GM19372 (cell line): ENCODE measurements at regions not wholly inside any gene's neighbourhood (a gene's known extent, or its start where the extent isn't known, plus 50 kb on each side); places are given as distances from the start of the nearest gene placed in this dataset.
"Not testable (repeated sequence)": the region's sequence is repeated elsewhere in the genome, so short reads cannot be mapped to it uniquely, and the experiment has no call there.

ENCODE experiments used
- ATAC-seq: cut with Tn5 transposase; IDR thresholded peaks from one replicate; pipeline ENCODE4 v1.9.1; 2021; ENCODE audit warnings: mild to moderate bottlenecking, low read depth, moderate library complexity; ENCODE audit not compliant: unreplicated experiment

- no peak for ATAC-seq
Observed at GRCh38 chr16:72609066-72609465, 437.1 kb upstream of the PMFBP1 start.

GRCh38 chr16:72604375-72604774, 432.4 kb upstream of the PMFBP1 start:
- ATAC-seq = no peak

GRCh38 chr16:72602499-72602898, 430.5 kb upstream of the PMFBP1 start:
- no peak for ATAC-seq

GRCh38 chr16:72598696-72599095, 426.7 kb upstream of the PMFBP1 start:
- no peak for ATAC-seq

GRCh38 chr16:72597938-72598337, 426.0 kb upstream of the PMFBP1 start:
- ATAC-seq = no peak

GRCh38 chr16:72596373-72596772, 424.4 kb upstream of the PMFBP1 start:
- no peak for ATAC-seq

- ATAC-seq = peak; percentile 70
Observed at GRCh38 chr16:72590151-72590937, 418.4 kb upstream of the PMFBP1 start.

- no peak for ATAC-seq
Observed at GRCh38 chr16:72588551-72588950, 416.6 kb upstream of the PMFBP1 start.

- ATAC-seq = not testable (repeated sequence)
Observed at GRCh38 chr16:72578061-72578460, 406.1 kb upstream of the PMFBP1 start.

- no peak for ATAC-seq
Observed at GRCh38 chr16:72576189-72576588, 404.2 kb upstream of the PMFBP1 start.

- ATAC-seq = no peak
Observed at GRCh38 chr16:72569677-72570076, 397.7 kb upstream of the PMFBP1 start.

- ATAC-seq = no peak
Observed at GRCh38 chr16:72568502-72568901, 396.5 kb upstream of the PMFBP1 start.

- no peak for ATAC-seq
Observed at GRCh38 chr16:72566174-72566573, 394.2 kb upstream of the PMFBP1 start.

GRCh38 chr16:72565106-72565505, 393.2 kb upstream of the PMFBP1 start:
- ATAC-seq = no peak

- no peak for ATAC-seq
Observed at GRCh38 chr16:72560617-72561016, 388.7 kb upstream of the PMFBP1 start.

- no peak for ATAC-seq
Observed at GRCh38 chr16:72558501-72558900, 386.5 kb upstream of the PMFBP1 start.

GRCh38 chr16:72554935-72555334, 383.0 kb upstream of the PMFBP1 start:
- ATAC-seq = no peak

- no peak for ATAC-seq
Observed at GRCh38 chr16:72552654-72553053, 380.7 kb upstream of the PMFBP1 start.

GRCh38 chr16:72551649-72552048, 379.7 kb upstream of the PMFBP1 start:
- ATAC-seq = no peak

GRCh38 chr16:72549878-72550277, 377.9 kb upstream of the PMFBP1 start:
- ATAC-seq = no peak

GRCh38 chr16:72542102-72542501, 370.1 kb upstream of the PMFBP1 start:
- no peak for ATAC-seq

- ATAC-seq = no peak
Observed at GRCh38 chr16:72537664-72538063, 365.7 kb upstream of the PMFBP1 start.
